GM12878 (cell line): ENCODE measurements at regions not wholly inside any gene's neighbourhood (a gene's known extent, or its start where the extent isn't known, plus 50 kb on each side); places are given as distances from the start of the nearest gene placed in this dataset.

ENCODE experiments used
- ATAC-seq: fragments of 200-7000 bp; cut with Tn5 transposase; 3 replicates; pipeline ENCODE4 v1.9.1; 2020; ENCODE audit warnings: mild to moderate bottlenecking, moderate library complexity
- BruUV-seq: library from RNA; stranded (reverse); fragments of 400-500 nt; replicated peaks from 2 replicates; lab custom pipeline; 2021; lab: Mats Ljungman, UMichigan
- CTCF ChIA-PET: fragments of 300-600 bp; sonication (Branson Sonifier 250); formaldehyde crosslinking; extraction: SDS; loops from one replicate; lab custom pipeline; 2021; ENCODE audit warnings: inconsistent platforms; lab: Yijun Ruan, JAX
- POLR2A ChIA-PET: fragments of 350-600 bp; formaldehyde crosslinking; extraction: SDS; loops from one replicate; lab custom pipeline; 2021; ENCODE audit warnings: inconsistent platforms; lab: Charles Lee
- RAD21 ChIA-PET: fragments of 300-600 bp; sonication (Branson Sonifier 250); formaldehyde crosslinking; loops from one replicate; lab custom pipeline; 2023; ENCODE audit warnings: antibody characterized with exemption; ENCODE audit not compliant: unreplicated experiment; lab: Charles Lee
- SMC1A ChIA-PET: fragments of 300-600 bp; sonication (Branson Sonifier 250); formaldehyde crosslinking; loops from one replicate; lab custom pipeline; 2023; ENCODE audit not compliant: unreplicated experiment, uncharacterized antibody; lab: Charles Lee
- DNase-seq: peaks from one replicate; pipeline ENCODE4 v3.0.0-alpha.2; 2011; ENCODE audit warnings: low read depth, low spot score
- FAIRE-seq: peaks from 3 replicates; lab custom pipeline; 2011; peaks lifted over from hg19 to GRCh38; lab: Jason Lieb, UNC
- H2AFZ ChIP-seq: 2 replicates; pipeline ENCODE4 v1.6.0; 2011; ENCODE audit warnings: low read depth, low read length, control low read depth; ENCODE audit not compliant: control insufficient read depth
- H3K27ac ChIP-seq: 2 replicates; pipeline ENCODE4 v1.5.1; 2011; ENCODE audit warnings: control low read depth; ENCODE audit not compliant: control insufficient read depth, insufficient read depth
- H3K27me3 ChIP-seq, 2 experiments: replicated peaks in 1 of 2; 2 replicates each; pipeline versions ENCODE4 v1.6.0 to v1.6.1; 2011; ENCODE audit warnings: low read length in 1 of 2; ENCODE audit not compliant: control insufficient read depth in 2 of 2, insufficient read depth in 2 of 2
- H3K36me3 ChIP-seq, 2 experiments: 2 replicates each; pipeline ENCODE4 v1.5.1; 2011; ENCODE audit warnings: low read length in 1 of 2; ENCODE audit not compliant: control insufficient read depth in 2 of 2, insufficient read depth in 2 of 2
- H3K4me1 ChIP-seq: 2 replicates; pipeline ENCODE4 v1.6.1; 2011; ENCODE audit warnings: mild to moderate bottlenecking, low read length, moderate library complexity, mixed read lengths; ENCODE audit not compliant: control insufficient read depth, insufficient read depth
- H3K4me2 ChIP-seq: 2 replicates; pipeline ENCODE4 v1.6.0; 2011; ENCODE audit warnings: control low read depth; ENCODE audit not compliant: control insufficient read depth, insufficient read depth
- H3K4me3 ChIP-seq: fragments of 200-600 bp; sonication (generic); 2 replicates; pipeline ENCODE4 v1.5.1; 2016
- H3K79me2 ChIP-seq: 2 replicates; pipeline ENCODE4 v1.6.0; 2011; ENCODE audit warnings: low read length; ENCODE audit not compliant: control insufficient read depth, insufficient read depth
- H3K9ac ChIP-seq: 2 replicates; pipeline ENCODE4 v1.8.0; 2011; ENCODE audit warnings: low read length, control low read depth, mixed read lengths; ENCODE audit not compliant: control insufficient read depth, insufficient read depth
- H3K9me3 ChIP-seq: replicated peaks from 3 replicates; pipeline ENCODE4 v1.5.1; 2011; ENCODE audit warnings: mild to moderate bottlenecking, low read length; ENCODE audit not compliant: control insufficient read depth, insufficient read depth
- H4K20me1 ChIP-seq: 2 replicates; pipeline ENCODE4 v1.6.0; 2011; ENCODE audit not compliant: control insufficient read depth, insufficient read depth
- BMI1 ChIP-seq: fragments of 450-650 bp; IDR thresholded peaks from 2 replicates; pipeline ENCODE4 v1.6.1; 2016; ENCODE audit warnings: mild to moderate bottlenecking, moderate library complexity, borderline replicate concordance
- ESRRA ChIP-seq: IDR thresholded peaks from 2 replicates; pipeline ENCODE4 v1.6.1; 2012; ENCODE audit warnings: mild to moderate bottlenecking, low read length, improper control_type of control experiment
- HCFC1 ChIP-seq: fragments of 150-350 bp; IDR thresholded peaks from 2 replicates; pipeline ENCODE4 v1.6.1; 2014; ENCODE audit warnings: low read length
- IKZF2 ChIP-seq, 2 experiments: fragments of 450-650 bp; IDR thresholded peaks; 2 replicates each; pipeline ENCODE4 v1.6.1; 2017; ENCODE audit warnings: mild to moderate bottlenecking in 2 of 2, moderate library complexity in 2 of 2
- MYB ChIP-seq: fragments of 150-350 bp; IDR thresholded peaks from 2 replicates; pipeline ENCODE4 v1.6.1; 2014; ENCODE audit warnings: mild to moderate bottlenecking, low read depth, low read length, borderline replicate concordance
- NFYA ChIP-seq: IDR thresholded peaks from 2 replicates; pipeline ENCODE4 v1.6.1; 2011; ENCODE audit warnings: low read depth, mild to moderate bottlenecking, low read length, improper control_type of control experiment, borderline replicate concordance
- NR2F1 ChIP-seq: fragments of 450-650 bp; conservative IDR thresholded peaks from 2 replicates; pipeline ENCODE4 v1.6.1; 2017; ENCODE audit warnings: mild to moderate bottlenecking
- POLR2AphosphoS2 ChIP-seq: IDR thresholded peaks from 2 replicates; pipeline ENCODE4 v1.6.1; 2011; ENCODE audit warnings: low read depth, mild to moderate bottlenecking, low read length, improper control_type of control experiment, moderate library complexity
- RBBP5 ChIP-seq: fragments of 200-600 bp; sonication (generic); conservative IDR thresholded peaks from 2 replicates; pipeline ENCODE4 v1.6.1; 2016
- SPI1 ChIP-seq: IDR thresholded peaks from 2 replicates; pipeline ENCODE4 v1.6.1; 2011; ENCODE audit warnings: low read depth, mild to moderate bottlenecking, low read length, moderate library complexity, borderline replicate concordance; ENCODE audit not compliant: insufficient read depth
- SRF ChIP-seq, 2 experiments: IDR thresholded peaks; 2 replicates each; pipeline ENCODE4 v1.6.1; 2011; ENCODE audit warnings: low read depth in 2 of 2, low read length in 2 of 2, mild to moderate bottlenecking in 1 of 2, moderate library complexity in 1 of 2
- TCF7 ChIP-seq: IDR thresholded peaks from 2 replicates; pipeline ENCODE4 v1.6.1; 2014; ENCODE audit warnings: antibody characterized with exemption, borderline replicate concordance
- ZBED1 ChIP-seq: IDR thresholded peaks from 2 replicates; pipeline ENCODE4 v1.6.1; 2016; ENCODE audit warnings: borderline replicate concordance
- ZNF274 ChIP-seq: IDR thresholded peaks from one replicate; pipeline ENCODE4 v1.8.0; 2011; ENCODE audit not compliant: insufficient read length, insufficient read depth
- WGBS: methylation state at CpG from one replicate; pipeline ENCODE4 v1.1.6; 2016; ENCODE audit warnings: low lambda C conversion rate; ENCODE audit not compliant: insufficient replicate concordance, insufficient coverage; ENCODE audit errors: missing lambda C conversion rate; 5-methylcytosine and 5-hydroxymethylcytosine counted together
- in situ Hi-C: fragments of 300-500 bp; cut with MboI; formaldehyde crosslinking; loops from 9 replicates; pipeline ENCODE4 v1.14.3; 2018; ENCODE audit warnings: mixed read lengths
- intact Hi-C: fragments of 100-400 bp; cut with micrococcal nuclease; formaldehyde crosslinking; loops from one replicate; pipeline ENCODE4 v1.14.2; 2022; ENCODE audit not compliant: unreplicated experiment
- TF ChIP-seq, protein P1 (sequence below): fragments of 450-650 bp; IDR thresholded peaks from 2 replicates; pipeline ENCODE4 v1.6.1; 2016; ENCODE audit warnings: mild to moderate bottlenecking, moderate library complexity, borderline replicate concordance

DNA sequence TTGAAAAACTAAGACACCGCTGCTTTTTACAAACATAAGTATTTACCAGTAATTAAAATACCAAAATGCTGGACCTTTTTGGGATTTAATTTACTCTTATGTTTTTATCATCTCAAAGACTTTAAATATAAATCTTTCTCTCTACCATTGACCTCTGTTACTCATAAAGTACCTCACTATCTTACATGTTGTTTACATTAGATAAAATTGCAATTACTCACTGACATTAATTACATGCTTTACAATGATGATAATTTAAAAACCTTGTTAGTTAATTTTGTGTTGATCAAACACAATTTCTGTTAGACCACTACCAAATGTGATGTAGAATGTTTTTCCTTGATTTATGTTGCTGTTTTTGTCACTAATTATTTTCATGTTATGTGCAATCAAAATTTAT, 139.5 kb downstream of the PTH2R start:
- H3K4me1 ChIP-seq: no peaks in the 10 kb centered on the region
- no peak overlapping the region for H3K9ac ChIP-seq
- RAD21 ChIA-PET: no interaction called here
- WGBS: 0% methylated on average over 1 of the region's 1 CpG
- H2AFZ ChIP-seq: no peak overlapping the region
- no peaks in the 10 kb centered on the region for H3K9me3 ChIP-seq
- no peak overlapping the region for H3K4me2 ChIP-seq
- no peak for DNase-seq
- BruUV-seq: no TSS peak
- SMC1A ChIA-PET: interaction anchor here (1.0 kb wide), 1 partner anchor 10 kb away, joined by 4 read pairs; no protein-coding TSS in a partner anchor
- H3K4me3 ChIP-seq: no peak overlapping the region
- TF ChIP-seq HCFC1 (no peak), NR2F1 (no peak), BMI1 (no peak), ZBED1 (no peak), SRF (IDR thresholded peaks at IDR 0.05; ENCODE audit: low read depth in 2 of 2, low read length in 2 of 2) (no peak), RBBP5 (no peak), MYB (no peak), ESRRA (no peak)
- H3K36me3 ChIP-seq: no peaks in the 10 kb centered on the region
- H3K27ac ChIP-seq: no peak overlapping the region
- in situ Hi-C loops: no loop called here
- intact Hi-C loops: no loop called here
- CTCF ChIA-PET: no interaction called here
- no peak for FAIRE-seq
- H3K27me3 ChIP-seq: no peaks in the 10 kb centered on the region; a peak in 1 of 4 replicates
- H4K20me1 ChIP-seq: no peaks in the 10 kb centered on the region
- POLR2A ChIA-PET: no interaction called here
- no peak for ATAC-seq
- no peaks in the 10 kb centered on the region for H3K79me2 ChIP-seq

DNA sequence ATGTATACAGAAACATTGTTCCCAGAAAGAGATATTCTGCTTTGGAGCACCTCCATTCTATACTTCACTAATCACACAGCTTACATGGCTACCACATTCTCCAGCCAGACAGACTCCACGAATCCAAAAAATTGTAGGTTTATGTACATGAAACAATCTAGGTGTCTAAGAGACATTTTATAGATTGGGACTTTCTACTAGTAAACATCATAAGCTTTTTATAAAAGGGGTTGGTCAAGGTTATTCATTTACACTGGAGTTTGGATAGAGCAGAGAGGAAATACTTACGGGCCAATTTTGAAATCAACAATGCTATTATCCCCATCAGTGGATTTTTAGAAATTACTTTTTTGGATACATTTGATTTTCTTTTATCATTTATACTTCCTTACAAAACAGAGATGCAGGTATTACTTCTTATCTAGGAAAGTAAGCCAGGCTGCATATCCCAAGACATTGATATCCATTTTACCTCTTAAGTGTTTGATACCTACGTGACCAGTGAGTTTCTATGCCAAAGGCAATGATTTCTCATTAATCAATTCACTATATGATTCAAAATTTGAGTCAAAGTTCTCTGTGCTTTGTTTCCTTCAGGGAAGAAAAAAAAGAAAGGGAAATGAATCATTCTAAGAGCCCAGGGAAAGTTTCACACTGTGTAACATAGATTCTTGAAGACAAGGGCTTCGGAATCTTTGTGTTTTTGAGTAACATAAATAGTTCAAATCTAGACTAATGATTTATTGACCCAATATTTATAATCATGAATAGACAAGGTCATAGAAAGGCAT, 140.5 kb downstream of the PTH2R start:
- in situ Hi-C loops (no loop called here), intact Hi-C loops (no loop called here)
- H3K4me2 ChIP-seq: no peak overlapping the region
- no peaks in the 10 kb centered on the region; a peak in 1 of 4 replicates for H3K27me3 ChIP-seq
- no peak for FAIRE-seq
- WGBS: 22% methylated on average over 4 of the region's 4 CpGs
- no peaks in the 10 kb centered on the region for H4K20me1 ChIP-seq
- no peaks in the 10 kb centered on the region for H3K9me3 ChIP-seq
- H3K4me1 ChIP-seq: no peaks in the 10 kb centered on the region
- BruUV-seq: no TSS peak
- no peaks in the 10 kb centered on the region for H3K79me2 ChIP-seq
- H3K36me3 ChIP-seq: no peaks in the 10 kb centered on the region
- no peak overlapping the region for H2AFZ ChIP-seq
- H3K4me3 ChIP-seq: no peak overlapping the region
- no peak overlapping the region for H3K9ac ChIP-seq
- H3K27ac ChIP-seq: no peak overlapping the region
- DNase-seq: no peak
- no peak for ATAC-seq
- POLR2A ChIA-PET: no interaction called here
- RAD21 ChIA-PET: no interaction called here
- CTCF ChIA-PET: no interaction called here
- SMC1A ChIA-PET: no interaction called here
- TF ChIP-seq ZNF274 (no peak), IKZF2 (IDR thresholded peaks at IDR 0.05) (no peak), POLR2AphosphoS2 (no peak), MYB (no peak), BMI1 (no peak), SPI1 (no peak), TCF7 (no peak), NFYA (no peak)
- TF ChIP-seq, protein P1, sequence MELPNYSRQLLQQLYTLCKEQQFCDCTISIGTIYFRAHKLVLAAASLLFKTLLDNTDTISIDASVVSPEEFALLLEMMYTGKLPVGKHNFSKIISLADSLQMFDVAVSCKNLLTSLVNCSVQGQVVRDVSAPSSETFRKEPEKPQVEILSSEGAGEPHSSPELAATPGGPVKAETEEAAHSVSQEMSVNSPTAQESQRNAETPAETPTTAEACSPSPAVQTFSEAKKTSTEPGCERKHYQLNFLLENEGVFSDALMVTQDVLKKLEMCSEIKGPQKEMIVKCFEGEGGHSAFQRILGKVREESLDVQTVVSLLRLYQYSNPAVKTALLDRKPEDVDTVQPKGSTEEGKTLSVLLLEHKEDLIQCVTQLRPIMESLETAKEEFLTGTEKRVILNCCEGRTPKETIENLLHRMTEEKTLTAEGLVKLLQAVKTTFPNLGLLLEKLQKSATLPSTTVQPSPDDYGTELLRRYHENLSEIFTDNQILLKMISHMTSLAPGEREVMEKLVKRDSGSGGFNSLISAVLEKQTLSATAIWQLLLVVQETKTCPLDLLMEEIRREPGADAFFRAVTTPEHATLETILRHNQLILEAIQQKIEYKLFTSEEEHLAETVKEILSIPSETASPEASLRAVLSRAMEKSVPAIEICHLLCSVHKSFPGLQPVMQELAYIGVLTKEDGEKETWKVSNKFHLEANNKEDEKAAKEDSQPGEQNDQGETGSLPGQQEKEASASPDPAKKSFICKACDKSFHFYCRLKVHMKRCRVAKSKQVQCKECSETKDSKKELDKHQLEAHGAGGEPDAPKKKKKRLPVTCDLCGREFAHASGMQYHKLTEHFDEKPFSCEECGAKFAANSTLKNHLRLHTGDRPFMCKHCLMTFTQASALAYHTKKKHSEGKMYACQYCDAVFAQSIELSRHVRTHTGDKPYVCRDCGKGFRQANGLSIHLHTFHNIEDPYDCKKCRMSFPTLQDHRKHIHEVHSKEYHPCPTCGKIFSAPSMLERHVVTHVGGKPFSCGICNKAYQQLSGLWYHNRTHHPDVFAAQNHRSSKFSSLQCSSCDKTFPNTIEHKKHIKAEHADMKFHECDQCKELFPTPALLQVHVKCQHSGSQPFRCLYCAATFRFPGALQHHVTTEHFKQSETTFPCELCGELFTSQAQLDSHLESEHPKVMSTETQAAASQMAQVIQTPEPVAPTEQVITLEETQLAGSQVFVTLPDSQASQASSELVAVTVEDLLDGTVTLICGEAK: no peak
